ENCODE measurements at regions not wholly inside any gene's neighbourhood (a gene's known extent, or its start where the extent isn't known, plus 50 kb on each side); places are given as distances from the start of the nearest gene placed in this dataset.

DNA sequence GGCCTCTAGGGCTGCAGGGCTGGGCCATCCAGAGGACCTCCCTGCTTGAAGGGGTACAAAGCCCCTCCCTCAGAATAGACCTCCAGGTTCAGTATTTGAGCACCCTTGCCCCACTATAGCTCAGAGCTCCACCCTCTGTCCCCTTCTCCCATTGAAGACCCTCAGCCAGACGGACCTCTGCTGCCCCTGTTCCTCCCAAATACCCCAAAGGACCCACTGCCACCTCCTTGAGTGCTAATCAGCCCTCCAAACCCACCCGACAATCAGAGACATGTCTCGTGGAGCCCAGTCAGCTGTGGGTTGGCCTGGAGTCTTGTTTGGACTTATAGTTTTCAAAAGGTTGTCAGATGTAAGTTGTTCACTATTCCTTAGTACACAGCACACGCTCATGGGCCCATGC, 161.1 kb downstream of the UACA start (continued):
- TF ChIP-seq RAD21 (IDR thresholded peaks at IDR 0.05 in 1 of 2, conservative IDR thresholded peaks at IDR 0.05 in 1 of 2; ENCODE audit: low read depth in 2 of 2, low read length in 2 of 2) (no peak), RBBP5 (IDR thresholded peaks at IDR 0.05; ENCODE audit: borderline replicate concordance, low read depth, low read length) (no peak), SP2 (IDR thresholded peaks at IDR 0.05; ENCODE audit: low read length) (no peak)

Measured in H1 (cell line).